PFSK-1 (cell line): ENCODE measurements at regions not wholly inside any gene's neighbourhood (a gene's known extent, or its start where the extent isn't known, plus 50 kb on each side); places are given as distances from the start of the nearest gene placed in this dataset.

Experiments
- POLR2AphosphoS5 ChIP-seq: IDR thresholded peaks from 2 replicates; pipeline ENCODE4 v1.6.1; 2012; ENCODE audit warnings: low read depth, mild to moderate bottlenecking, control low read depth, low read length, moderate library complexity
- SIN3A ChIP-seq: IDR thresholded peaks from 2 replicates; pipeline ENCODE4 v1.6.1; 2012; ENCODE audit warnings: mild to moderate bottlenecking, low read length, moderate library complexity, borderline replicate concordance; ENCODE audit not compliant: insufficient read depth
- TAF1 ChIP-seq: IDR thresholded peaks from 2 replicates; pipeline ENCODE4 v1.6.1; 2012; ENCODE audit warnings: low read length, control low read depth, borderline replicate concordance; ENCODE audit not compliant: insufficient read depth
- TF ChIP-seq, protein P1 (sequence below), 2 experiments: IDR thresholded peaks; 2 replicates each; pipeline versions ENCODE4 v1.6.1 to v1.8.0; 2011 to 2012; ENCODE audit warnings: low read depth in 2 of 2, low read length in 2 of 2, control low read depth in 1 of 2, inconsistent platforms in 1 of 2, mild to moderate bottlenecking in 1 of 2, moderate library complexity in 1 of 2; ENCODE audit not compliant: insufficient read depth in 1 of 2

DNA sequence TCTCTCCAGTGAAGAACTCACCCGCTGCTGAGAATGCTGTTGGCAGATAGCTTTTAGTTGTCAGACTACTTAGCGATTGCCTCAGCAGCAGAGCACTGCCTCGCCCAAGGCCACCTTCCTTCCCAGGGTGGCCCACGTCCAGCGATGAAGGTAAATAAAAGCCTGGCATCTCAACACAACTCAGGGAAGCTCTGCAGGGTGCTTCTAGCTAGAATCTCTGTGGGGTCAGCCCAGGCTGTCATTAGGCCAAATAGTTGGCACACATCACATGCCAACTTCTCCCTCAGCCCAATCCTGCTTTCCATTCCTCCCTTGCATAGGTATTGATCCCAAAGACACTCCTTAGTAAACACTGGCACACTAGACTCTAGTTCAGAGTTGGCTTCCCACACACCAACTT is 368.1 kb upstream of the TMTC1 start:
- TF ChIP-seq SIN3A (no peak), POLR2AphosphoS5 (no peak), TAF1 (no peak)
- TF ChIP-seq, protein P1, sequence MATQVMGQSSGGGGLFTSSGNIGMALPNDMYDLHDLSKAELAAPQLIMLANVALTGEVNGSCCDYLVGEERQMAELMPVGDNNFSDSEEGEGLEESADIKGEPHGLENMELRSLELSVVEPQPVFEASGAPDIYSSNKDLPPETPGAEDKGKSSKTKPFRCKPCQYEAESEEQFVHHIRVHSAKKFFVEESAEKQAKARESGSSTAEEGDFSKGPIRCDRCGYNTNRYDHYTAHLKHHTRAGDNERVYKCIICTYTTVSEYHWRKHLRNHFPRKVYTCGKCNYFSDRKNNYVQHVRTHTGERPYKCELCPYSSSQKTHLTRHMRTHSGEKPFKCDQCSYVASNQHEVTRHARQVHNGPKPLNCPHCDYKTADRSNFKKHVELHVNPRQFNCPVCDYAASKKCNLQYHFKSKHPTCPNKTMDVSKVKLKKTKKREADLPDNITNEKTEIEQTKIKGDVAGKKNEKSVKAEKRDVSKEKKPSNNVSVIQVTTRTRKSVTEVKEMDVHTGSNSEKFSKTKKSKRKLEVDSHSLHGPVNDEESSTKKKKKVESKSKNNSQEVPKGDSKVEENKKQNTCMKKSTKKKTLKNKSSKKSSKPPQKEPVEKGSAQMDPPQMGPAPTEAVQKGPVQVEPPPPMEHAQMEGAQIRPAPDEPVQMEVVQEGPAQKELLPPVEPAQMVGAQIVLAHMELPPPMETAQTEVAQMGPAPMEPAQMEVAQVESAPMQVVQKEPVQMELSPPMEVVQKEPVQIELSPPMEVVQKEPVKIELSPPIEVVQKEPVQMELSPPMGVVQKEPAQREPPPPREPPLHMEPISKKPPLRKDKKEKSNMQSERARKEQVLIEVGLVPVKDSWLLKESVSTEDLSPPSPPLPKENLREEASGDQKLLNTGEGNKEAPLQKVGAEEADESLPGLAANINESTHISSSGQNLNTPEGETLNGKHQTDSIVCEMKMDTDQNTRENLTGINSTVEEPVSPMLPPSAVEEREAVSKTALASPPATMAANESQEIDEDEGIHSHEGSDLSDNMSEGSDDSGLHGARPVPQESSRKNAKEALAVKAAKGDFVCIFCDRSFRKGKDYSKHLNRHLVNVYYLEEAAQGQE (IDR thresholded peaks at IDR 0.05; ENCODE audit: insufficient read depth in 1 of 2, low read depth in 2 of 2, low read length in 2 of 2): no peak
